ENCODE measurements at regions not wholly inside any gene's neighbourhood (a gene's known extent, or its start where the extent isn't known, plus 50 kb on each side); places are given as distances from the start of the nearest gene placed in this dataset.

DNA sequence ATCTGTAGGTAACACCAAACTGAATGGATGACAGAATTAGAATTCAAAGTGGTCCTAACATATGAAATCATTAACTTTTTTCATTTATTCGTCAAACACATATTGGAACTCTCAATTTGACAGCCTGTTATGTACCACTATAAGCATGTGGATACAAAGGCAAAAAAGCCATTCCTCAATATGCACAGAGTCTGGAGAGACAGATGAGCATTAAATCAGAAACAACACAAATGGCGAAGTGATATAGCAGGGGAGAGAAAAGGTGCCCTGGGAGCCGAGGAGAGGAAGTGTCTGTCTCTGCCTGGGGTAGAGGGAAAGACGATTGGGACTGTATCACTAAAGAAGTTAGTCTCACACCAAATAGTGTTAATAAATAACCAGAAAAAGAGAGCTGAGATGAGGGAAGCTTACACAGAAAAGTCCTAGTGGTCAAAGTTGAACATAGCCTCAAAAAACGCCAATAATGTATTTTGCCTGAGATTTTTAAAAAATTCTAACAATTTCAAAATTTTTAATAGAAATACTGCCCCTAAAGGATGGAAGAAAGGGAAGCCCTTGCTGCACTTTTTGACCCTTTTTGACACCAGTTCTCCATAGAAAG is 417.5 kb downstream of the TUSC7 start:
- ATAC-seq (no peak), DNase-seq (no peak)
- H3K36me3 ChIP-seq, result no peaks in the 10 kb centered on the region
- TF ChIP-seq CTCF (IDR thresholded peaks at IDR 0.05), result no peak
- no peak overlapping the region for H3K4me3 ChIP-seq
- no peaks in the 10 kb centered on the region for H3K4me1 ChIP-seq
- no peaks in the 10 kb centered on the region for H3K9me3 ChIP-seq
- H3K27ac ChIP-seq, result no peak overlapping the region
- no peaks in the 10 kb centered on the region for H3K27me3 ChIP-seq
- intact Hi-C loops (cut with DNase I), result no loop called here

GRCh38 chr3:117128133-117128532 is 418.6 kb downstream of the TUSC7 start:
- Histone ChIP-seq H3K27me3 (no peaks in the 10 kb centered on the region), H3K4me3 (no peak overlapping the region), H3K9me3 (no peaks in the 10 kb centered on the region), H3K4me1 (no peaks in the 10 kb centered on the region), H3K36me3 (no peaks in the 10 kb centered on the region), H3K27ac (no peak overlapping the region)
- TF ChIP-seq CTCF (IDR thresholded peaks at IDR 0.05), result no peak
- intact Hi-C loops (cut with DNase I), result no loop called here
- DNase-seq (no peak), ATAC-seq (no peak)

DNA sequence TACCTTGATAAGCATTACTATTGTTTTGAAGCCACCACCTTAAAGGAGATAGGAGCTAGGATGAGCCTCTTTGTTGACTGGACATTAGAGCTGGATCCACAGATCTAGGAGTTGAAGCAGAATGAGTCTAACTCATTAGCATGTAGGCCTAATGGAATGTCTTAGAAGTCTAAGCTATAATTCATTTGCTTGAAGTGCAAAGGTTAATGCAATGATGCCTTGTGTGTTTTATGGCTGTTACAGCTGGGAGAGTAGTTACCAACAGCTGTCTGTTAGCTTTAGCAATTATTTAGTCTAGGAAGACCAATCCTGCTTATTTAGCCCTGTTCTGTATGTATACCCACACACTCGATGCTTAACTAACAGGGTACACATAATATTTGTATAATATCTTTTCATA is 419.3 kb downstream of the TUSC7 start:
- H3K27ac ChIP-seq, result no peak overlapping the region
- ATAC-seq (no peak), DNase-seq (no peak)
- no peaks in the 10 kb centered on the region for H3K36me3 ChIP-seq
- no peaks in the 10 kb centered on the region for H3K27me3 ChIP-seq
- intact Hi-C loops (cut with DNase I), result no loop called here
- H3K9me3 ChIP-seq, result no peaks in the 10 kb centered on the region
- no peaks in the 10 kb centered on the region for H3K4me1 ChIP-seq
- no peak for TF ChIP-seq CTCF (IDR thresholded peaks at IDR 0.05)
- H3K4me3 ChIP-seq, result no peak overlapping the region

DNA sequence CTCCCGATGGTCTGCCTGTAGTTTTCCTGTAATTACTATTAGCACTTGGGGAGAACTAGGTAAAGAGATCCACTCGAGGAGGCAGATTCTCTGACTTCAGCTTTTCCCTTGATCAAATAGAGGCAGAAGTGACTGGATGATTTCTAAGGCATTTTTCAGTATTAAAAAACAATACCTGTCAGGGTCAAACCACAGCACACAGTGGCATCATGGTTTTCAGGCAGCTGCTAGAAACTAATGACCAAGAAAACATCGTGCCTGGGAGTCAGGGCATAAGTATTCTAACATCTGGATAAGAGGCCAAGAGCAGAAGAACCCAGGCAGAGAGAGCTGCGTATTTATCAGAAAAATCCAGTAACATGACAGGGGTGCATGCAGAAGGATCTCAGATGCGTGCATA is 419.9 kb downstream of the TUSC7 start:
- DNase-seq (peak in 1 of 4 donors; percentile 5), ATAC-seq (no peak)
- intact Hi-C loops (cut with DNase I), result no loop called here
- Histone ChIP-seq H3K9me3 (no peaks in the 10 kb centered on the region), H3K36me3 (no peaks in the 10 kb centered on the region), H3K27me3 (no peaks in the 10 kb centered on the region), H3K4me3 (no peak overlapping the region), H3K4me1 (no peaks in the 10 kb centered on the region), H3K27ac (no peak overlapping the region)
- no peak for TF ChIP-seq CTCF (IDR thresholded peaks at IDR 0.05)

GRCh38 chr3:117130222-117130621 is 420.6 kb downstream of the TUSC7 start:
- Histone ChIP-seq H3K9me3 (no peaks in the 10 kb centered on the region), H3K27ac (no peak overlapping the region), H3K4me3 (no peak overlapping the region), H3K4me1 (no peaks in the 10 kb centered on the region), H3K27me3 (no peaks in the 10 kb centered on the region), H3K36me3 (no peaks in the 10 kb centered on the region)
- ATAC-seq (no peak), DNase-seq (no peak)
- TF ChIP-seq CTCF (IDR thresholded peaks at IDR 0.05), result no peak
- intact Hi-C loops (cut with DNase I), result no loop called here
